GM13977 (cell line): ENCODE measurements at regions not wholly inside any gene's neighbourhood (a gene's known extent, or its start where the extent isn't known, plus 50 kb on each side); places are given as distances from the start of the nearest gene placed in this dataset.
"Not testable (repeated sequence)": the region's sequence is repeated elsewhere in the genome, so short reads cannot be mapped to it uniquely, and the experiment has no call there.

Experiments used
- DNase-seq: peaks from one replicate; pipeline ENCODE4 v3.0.0; 2012; ENCODE audit warnings: low spot score
- in situ Hi-C: fragments of 300-500 bp; cut with MboI; formaldehyde crosslinking; loops from one replicate; pipeline ENCODE4 v1.12.0; 2022; ENCODE audit warnings: low sequenced_read_pairs, low pct_unique_long_range_greater_than_20kb, mixed read lengths, inconsistent platforms; ENCODE audit not compliant: unreplicated experiment
- TF ChIP-seq, protein P1 (sequence below): IDR thresholded peaks from 2 replicates; pipeline ENCODE4 v1.5.1; 2012; ENCODE audit warnings: mild to moderate bottlenecking, control low read depth; ENCODE audit not compliant: insufficient read depth; ENCODE audit errors: extremely low read depth, missing control alignments

DNA sequence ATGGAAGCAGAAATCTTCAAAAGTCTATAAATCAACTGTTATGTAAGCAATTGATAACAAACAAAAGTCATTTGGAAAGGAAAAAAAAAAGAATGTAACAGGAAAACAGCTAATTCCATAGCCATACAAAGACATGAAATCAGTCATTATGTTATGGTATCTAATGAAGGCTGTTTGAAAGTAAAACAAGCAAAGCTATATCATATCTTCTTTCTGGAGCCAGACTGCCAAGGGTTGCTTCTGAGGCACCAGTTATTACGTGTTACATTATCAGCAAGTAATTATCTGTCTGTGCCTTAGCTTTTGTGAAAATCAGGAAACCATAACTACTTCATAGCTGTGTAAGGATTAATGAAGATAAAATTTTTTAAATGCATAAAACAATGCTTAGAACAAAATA is 480.2 kb downstream of the FAT4 start:
- no peak for DNase-seq
- TF ChIP-seq, protein P1, sequence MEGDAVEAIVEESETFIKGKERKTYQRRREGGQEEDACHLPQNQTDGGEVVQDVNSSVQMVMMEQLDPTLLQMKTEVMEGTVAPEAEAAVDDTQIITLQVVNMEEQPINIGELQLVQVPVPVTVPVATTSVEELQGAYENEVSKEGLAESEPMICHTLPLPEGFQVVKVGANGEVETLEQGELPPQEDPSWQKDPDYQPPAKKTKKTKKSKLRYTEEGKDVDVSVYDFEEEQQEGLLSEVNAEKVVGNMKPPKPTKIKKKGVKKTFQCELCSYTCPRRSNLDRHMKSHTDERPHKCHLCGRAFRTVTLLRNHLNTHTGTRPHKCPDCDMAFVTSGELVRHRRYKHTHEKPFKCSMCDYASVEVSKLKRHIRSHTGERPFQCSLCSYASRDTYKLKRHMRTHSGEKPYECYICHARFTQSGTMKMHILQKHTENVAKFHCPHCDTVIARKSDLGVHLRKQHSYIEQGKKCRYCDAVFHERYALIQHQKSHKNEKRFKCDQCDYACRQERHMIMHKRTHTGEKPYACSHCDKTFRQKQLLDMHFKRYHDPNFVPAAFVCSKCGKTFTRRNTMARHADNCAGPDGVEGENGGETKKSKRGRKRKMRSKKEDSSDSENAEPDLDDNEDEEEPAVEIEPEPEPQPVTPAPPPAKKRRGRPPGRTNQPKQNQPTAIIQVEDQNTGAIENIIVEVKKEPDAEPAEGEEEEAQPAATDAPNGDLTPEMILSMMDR, result no peak
- in situ Hi-C loops, result no loop called here

DNA sequence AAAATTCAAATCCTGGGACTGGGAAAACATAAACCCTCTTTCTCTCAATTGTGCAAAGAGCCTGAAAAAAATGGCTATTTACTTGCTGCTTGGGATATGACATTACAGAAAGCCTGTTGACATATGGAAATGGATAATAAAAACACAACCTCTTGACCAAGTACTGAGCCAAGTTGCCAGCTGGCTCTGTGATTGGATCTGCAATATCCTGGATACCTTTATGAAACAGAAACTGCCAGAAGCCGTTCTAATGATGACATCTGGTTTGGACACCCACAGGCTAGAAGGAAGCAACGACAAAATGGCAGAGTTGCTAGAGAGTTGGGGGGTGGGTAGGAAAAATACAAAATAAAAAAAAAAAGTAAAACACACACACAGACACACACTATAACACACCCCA is 481.4 kb downstream of the FAT4 start:
- DNase-seq, result no peak

DNA sequence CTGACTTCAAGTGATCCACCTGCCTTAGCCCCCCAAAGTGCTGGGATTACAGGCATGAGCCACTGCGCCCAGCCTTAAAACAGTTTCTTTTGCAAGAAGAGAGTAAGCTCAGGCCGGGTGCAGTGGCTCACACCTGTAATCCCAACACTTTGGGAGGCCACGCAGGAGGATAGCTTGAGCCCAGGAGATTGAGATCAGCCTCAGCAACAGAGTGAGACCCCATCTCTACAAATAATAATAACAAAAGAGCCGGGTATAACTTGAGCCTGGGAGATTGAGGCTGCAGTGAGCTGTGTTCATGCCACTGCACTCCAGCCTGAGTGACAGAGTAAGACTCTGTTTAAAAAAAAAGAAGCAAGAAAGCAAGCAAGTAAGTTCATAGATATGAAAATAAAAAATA is 482.9 kb downstream of the FAT4 start:
- in situ Hi-C loops, DNase-seq: not testable (repeated sequence)

More for the DNA sequence above, 481.4 kb downstream of the FAT4 start:
- in situ Hi-C loops, result no loop called here
- TF ChIP-seq, protein P1, result no peak

DNA sequence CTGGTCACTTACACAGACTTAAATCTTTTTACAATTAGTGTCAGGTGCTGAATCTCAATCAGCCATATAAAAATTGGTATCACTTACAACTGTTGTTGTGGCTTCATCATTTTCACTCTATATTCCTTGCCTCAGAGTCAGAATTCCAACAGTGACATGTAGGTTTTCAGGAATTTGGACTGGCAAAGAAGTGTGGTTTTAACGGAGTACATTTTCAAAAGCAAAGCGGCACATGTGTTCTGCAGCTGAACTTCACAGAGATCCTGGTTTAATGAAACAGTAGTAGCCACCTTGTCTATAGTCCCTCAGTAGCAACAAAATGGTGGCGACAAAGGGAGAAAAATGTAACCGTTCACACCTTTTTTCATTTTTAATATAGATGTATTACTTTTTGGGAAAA is 486.6 kb downstream of the FAT4 start:
- no peak for DNase-seq
- in situ Hi-C loops, result no loop called here
- TF ChIP-seq, protein P1, result no peak

GRCh38 chr4:125801924-125802323 is 487.2 kb downstream of the FAT4 start:
- TF ChIP-seq, protein P1, result no peak
- DNase-seq, result no peak
- in situ Hi-C loops, result no loop called here

DNA sequence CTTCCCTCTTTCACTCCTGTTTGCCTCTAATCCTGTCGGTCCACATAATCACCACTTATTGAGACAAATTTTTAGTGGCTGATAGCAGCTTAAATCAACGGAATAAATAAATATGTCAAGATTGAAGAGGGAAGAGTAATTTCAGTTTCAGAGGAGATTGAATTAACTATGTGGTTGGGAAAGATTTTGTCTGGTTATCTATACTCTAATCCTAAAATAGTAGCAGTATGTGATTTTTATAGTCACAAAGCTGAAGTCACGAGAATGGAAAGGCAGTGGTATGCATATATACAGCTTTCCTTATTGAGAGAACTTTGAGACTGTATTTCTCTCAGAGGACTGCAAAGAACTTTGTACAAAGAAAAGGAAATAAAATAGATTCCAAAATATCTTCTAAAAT is 493.3 kb downstream of the FAT4 start:
- DNase-seq, result no peak
- in situ Hi-C loops, result no loop called here
- TF ChIP-seq, protein P1, result no peak

- no peak for DNase-seq
- in situ Hi-C loops, result no loop called here
- TF ChIP-seq, protein P1, result no peak
Observed at GRCh38 chr4:125808570-125808969, 493.8 kb downstream of the FAT4 start.
